ENCODE measurements at regions not wholly inside any gene's neighbourhood (a gene's known extent, or its start where the extent isn't known, plus 50 kb on each side); places are given as distances from the start of the nearest gene placed in this dataset.
"Not testable (repeated sequence)": the region's sequence is repeated elsewhere in the genome, so short reads cannot be mapped to it uniquely, and the experiment has no call there.

- Mint-ChIP-seq H3K27ac (no peak overlapping the region), H3K9me3 (peaks cover 0 to 9% (median 5%) of the 10 kb centered on the region in 3 donors), H3K4me1 (no peaks in the 10 kb centered on the region), H3K4me3 (no peak overlapping the region), H3K27me3 (no peaks in the 10 kb centered on the region), H3K36me3 (no peaks in the 10 kb centered on the region)
- Histone ChIP-seq H3K27me3 (replicated peaks in 1 of 2; ENCODE audit: control insufficient read depth in 2 of 2, extremely low read depth in 1 of 2, insufficient read depth in 2 of 2, low read length in 1 of 2) (no peaks in the 10 kb centered on the region), H3K4me1 (ENCODE audit: control insufficient read depth in 1 of 2, extremely low read depth in 1 of 2, insufficient read depth in 2 of 2, low read length in 2 of 2) (no peaks in the 10 kb centered on the region), H3K36me3 (ENCODE audit: control insufficient read depth in 2 of 2, extremely low read depth in 1 of 2, insufficient read depth in 1 of 2, low read length in 1 of 2) (no peaks in the 10 kb centered on the region), H3K4me3 (ENCODE audit: control insufficient read depth in 1 of 2, extremely low read depth in 1 of 2, low read length in 1 of 2) (no peak overlapping the region), H3K27ac (ENCODE audit: low read length) (no peak overlapping the region), H3K9me3 (no peaks in the 10 kb centered on the region)
- DNase-seq (no peak), ATAC-seq (replicated peaks in 1 of 4) (no peak)
- WGBS (ENCODE audit: insufficient coverage): 83% methylated on average over 1 of the region's 2 CpGs
- ChIA-PET POLR2A (no interaction called here), CTCF (no interaction called here)
Observed at GRCh38 chr6:113220832-113221231, 636.3 kb upstream of the MARCKS start.

GRCh38 chr6:113221850-113222249, 635.3 kb upstream of the MARCKS start:
- no peak for DNase-seq
- no peak for ATAC-seq (replicated peaks in 1 of 4)
- WGBS (ENCODE audit: insufficient coverage): 85% methylated on average over 16 of the region's 20 CpGs
- H3K9me3 ChIP-seq: no peaks in the 10 kb centered on the region
- ChIA-PET CTCF (no interaction called here), POLR2A (no interaction called here)
- no peak overlapping the region for H3K27ac Mint-ChIP-seq
- H3K27ac ChIP-seq (ENCODE audit: low read length): no peak overlapping the region
- H3K27me3 ChIP-seq (replicated peaks in 1 of 2; ENCODE audit: control insufficient read depth in 2 of 2, extremely low read depth in 1 of 2, insufficient read depth in 2 of 2, low read length in 1 of 2): no peaks in the 10 kb centered on the region
- no peaks in the 10 kb centered on the region for H3K36me3 ChIP-seq (ENCODE audit: control insufficient read depth in 2 of 2, extremely low read depth in 1 of 2, insufficient read depth in 1 of 2, low read length in 1 of 2)
- no peaks in the 10 kb centered on the region for H3K4me1 Mint-ChIP-seq
- H3K4me3 ChIP-seq (ENCODE audit: control insufficient read depth in 1 of 2, extremely low read depth in 1 of 2, low read length in 1 of 2): no peak overlapping the region
- H3K27me3 Mint-ChIP-seq: no peaks in the 10 kb centered on the region
- no peaks in the 10 kb centered on the region for H3K36me3 Mint-ChIP-seq
- peaks cover 0 to 9% (median 5%) of the 10 kb centered on the region in 3 donors for H3K9me3 Mint-ChIP-seq
- H3K4me1 ChIP-seq (ENCODE audit: control insufficient read depth in 1 of 2, extremely low read depth in 1 of 2, insufficient read depth in 2 of 2, low read length in 2 of 2): no peaks in the 10 kb centered on the region
- no peak overlapping the region for H3K4me3 Mint-ChIP-seq

- Histone ChIP-seq H3K9me3 (no peaks in the 10 kb centered on the region), H3K27me3 (replicated peaks in 1 of 2; ENCODE audit: control insufficient read depth in 2 of 2, extremely low read depth in 1 of 2, insufficient read depth in 2 of 2, low read length in 1 of 2) (peaks cover 0 to 5% of the 10 kb centered on the region in 2 experiments), H3K4me3 (ENCODE audit: control insufficient read depth in 1 of 2, extremely low read depth in 1 of 2, low read length in 1 of 2) (no peak overlapping the region), H3K36me3 (ENCODE audit: control insufficient read depth in 2 of 2, extremely low read depth in 1 of 2, insufficient read depth in 1 of 2, low read length in 1 of 2) (no peaks in the 10 kb centered on the region), H3K4me1 (ENCODE audit: control insufficient read depth in 1 of 2, extremely low read depth in 1 of 2, insufficient read depth in 2 of 2, low read length in 2 of 2) (no peaks in the 10 kb centered on the region), H3K27ac (ENCODE audit: low read length) (no peak overlapping the region)
- no peaks in the 10 kb centered on the region for H3K27me3 Mint-ChIP-seq
- no CpG with 5 or more reads among the region's 1 CpG for WGBS (ENCODE audit: insufficient coverage)
- no peaks in the 10 kb centered on the region for H3K36me3 Mint-ChIP-seq
- H3K4me3 Mint-ChIP-seq: no peak overlapping the region
- CTCF ChIA-PET: no interaction called here
- peaks cover 0 to 3% (median 2%) of the 10 kb centered on the region in 3 donors for H3K9me3 Mint-ChIP-seq
- ATAC-seq (replicated peaks in 1 of 4) (no peak), DNase-seq (no peak)
- no peaks in the 10 kb centered on the region for H3K4me1 Mint-ChIP-seq
- no peak overlapping the region for H3K27ac Mint-ChIP-seq
- POLR2A ChIA-PET: no interaction called here
Observed at GRCh38 chr6:113246186-113246585, 611.0 kb upstream of the MARCKS start.

GRCh38 chr6:113248532-113248931, 608.6 kb upstream of the MARCKS start:
- no peak overlapping the region for H3K27ac Mint-ChIP-seq
- no peak for DNase-seq
- Histone ChIP-seq H3K4me1 (ENCODE audit: control insufficient read depth in 1 of 2, extremely low read depth in 1 of 2, insufficient read depth in 2 of 2, low read length in 2 of 2) (no peaks in the 10 kb centered on the region), H3K36me3 (ENCODE audit: control insufficient read depth in 2 of 2, extremely low read depth in 1 of 2, insufficient read depth in 1 of 2, low read length in 1 of 2) (no peaks in the 10 kb centered on the region), H3K27ac (ENCODE audit: low read length) (no peak overlapping the region), H3K4me3 (ENCODE audit: control insufficient read depth in 1 of 2, extremely low read depth in 1 of 2, low read length in 1 of 2) (no peak overlapping the region), H3K27me3 (replicated peaks in 1 of 2; ENCODE audit: control insufficient read depth in 2 of 2, extremely low read depth in 1 of 2, insufficient read depth in 2 of 2, low read length in 1 of 2) (peaks cover 0 to 5% of the 10 kb centered on the region in 2 experiments), H3K9me3 (no peaks in the 10 kb centered on the region)
- POLR2A ChIA-PET: no interaction called here
- WGBS (ENCODE audit: insufficient coverage): 90% methylated on average over 2 of the region's 2 CpGs
- H3K36me3 Mint-ChIP-seq: no peaks in the 10 kb centered on the region
- no peaks in the 10 kb centered on the region for H3K4me1 Mint-ChIP-seq
- no peak overlapping the region for H3K4me3 Mint-ChIP-seq
- CTCF ChIA-PET: no interaction called here
- ATAC-seq (replicated peaks in 1 of 4): no peak
- peaks cover 6 to 14% (median 13%) of the 10 kb centered on the region in 3 donors for H3K9me3 Mint-ChIP-seq
- no peaks in the 10 kb centered on the region for H3K27me3 Mint-ChIP-seq

GRCh38 chr6:113254194-113254593, 603.0 kb upstream of the MARCKS start:
- DNase-seq; H3K4me1 ChIP-seq (ENCODE audit: control insufficient read depth in 1 of 2, extremely low read depth in 1 of 2, insufficient read depth in 2 of 2, low read length in 2 of 2); H3K9me3 ChIP-seq; H3K4me1 Mint-ChIP-seq; H3K4me3 ChIP-seq (ENCODE audit: control insufficient read depth in 1 of 2, extremely low read depth in 1 of 2, low read length in 1 of 2); H3K36me3 Mint-ChIP-seq; H3K27me3 ChIP-seq (replicated peaks in 1 of 2; ENCODE audit: control insufficient read depth in 2 of 2, extremely low read depth in 1 of 2, insufficient read depth in 2 of 2, low read length in 1 of 2); H3K27me3 Mint-ChIP-seq; POLR2A ChIA-PET; CTCF ChIA-PET; H3K4me3 Mint-ChIP-seq; H3K27ac Mint-ChIP-seq; H3K36me3 ChIP-seq (ENCODE audit: control insufficient read depth in 2 of 2, extremely low read depth in 1 of 2, insufficient read depth in 1 of 2, low read length in 1 of 2); H3K27ac ChIP-seq (ENCODE audit: low read length); ATAC-seq (replicated peaks in 1 of 4): not testable (repeated sequence)
- H3K9me3 Mint-ChIP-seq: peaks cover 9 to 21% (median 14%) of the 10 kb centered on the region in 3 donors

- POLR2A ChIA-PET: no interaction called here
- peaks cover 11 to 20% (median 18%) of the 10 kb centered on the region in 3 donors for H3K9me3 Mint-ChIP-seq
- no peak overlapping the region for H3K4me3 ChIP-seq (ENCODE audit: control insufficient read depth in 1 of 2, extremely low read depth in 1 of 2, low read length in 1 of 2)
- no peak overlapping the region for H3K4me3 Mint-ChIP-seq
- H3K36me3 ChIP-seq (ENCODE audit: control insufficient read depth in 2 of 2, extremely low read depth in 1 of 2, insufficient read depth in 1 of 2, low read length in 1 of 2): no peaks in the 10 kb centered on the region
- no peak overlapping the region for H3K27ac Mint-ChIP-seq
- DNase-seq (no peak), ATAC-seq (replicated peaks in 1 of 4) (no peak)
- H3K27me3 Mint-ChIP-seq: no peaks in the 10 kb centered on the region
- H3K36me3 Mint-ChIP-seq: no peaks in the 10 kb centered on the region
- no peak overlapping the region for H3K27ac ChIP-seq (ENCODE audit: low read length)
- no peaks in the 10 kb centered on the region for H3K4me1 Mint-ChIP-seq
- WGBS (ENCODE audit: insufficient coverage): no CpG with 5 or more reads among the region's 1 CpG
- H3K27me3 ChIP-seq (replicated peaks in 1 of 2; ENCODE audit: control insufficient read depth in 2 of 2, extremely low read depth in 1 of 2, insufficient read depth in 2 of 2, low read length in 1 of 2): no peaks in the 10 kb centered on the region
- CTCF ChIA-PET: no interaction called here
- H3K9me3 ChIP-seq: no peaks in the 10 kb centered on the region
- H3K4me1 ChIP-seq (ENCODE audit: control insufficient read depth in 1 of 2, extremely low read depth in 1 of 2, insufficient read depth in 2 of 2, low read length in 2 of 2): no peaks in the 10 kb centered on the region
Observed at GRCh38 chr6:113258771-113259170, 598.4 kb upstream of the MARCKS start.

- ATAC-seq (replicated peaks in 1 of 4) (no peak), DNase-seq (no peak)
- H3K36me3 Mint-ChIP-seq: no peaks in the 10 kb centered on the region
- no peak overlapping the region for H3K4me3 ChIP-seq (ENCODE audit: control insufficient read depth in 1 of 2, extremely low read depth in 1 of 2, low read length in 1 of 2)
- peaks cover 2% of the 10 kb centered on the region for H3K9me3 ChIP-seq
- no peaks in the 10 kb centered on the region for H3K4me1 ChIP-seq (ENCODE audit: control insufficient read depth in 1 of 2, extremely low read depth in 1 of 2, insufficient read depth in 2 of 2, low read length in 2 of 2)
- no peaks in the 10 kb centered on the region for H3K27me3 ChIP-seq (replicated peaks in 1 of 2; ENCODE audit: control insufficient read depth in 2 of 2, extremely low read depth in 1 of 2, insufficient read depth in 2 of 2, low read length in 1 of 2)
- H3K27me3 Mint-ChIP-seq: no peaks in the 10 kb centered on the region
- H3K27ac Mint-ChIP-seq: no peak overlapping the region
- H3K9me3 Mint-ChIP-seq: peaks cover 8 to 48% (median 35%) of the 10 kb centered on the region in 3 donors
- ChIA-PET CTCF (no interaction called here), POLR2A (no interaction called here)
- no peak overlapping the region for H3K27ac ChIP-seq (ENCODE audit: low read length)
- no peaks in the 10 kb centered on the region for H3K4me1 Mint-ChIP-seq
- no peaks in the 10 kb centered on the region for H3K36me3 ChIP-seq (ENCODE audit: control insufficient read depth in 2 of 2, extremely low read depth in 1 of 2, insufficient read depth in 1 of 2, low read length in 1 of 2)
- no peak overlapping the region for H3K4me3 Mint-ChIP-seq
Observed at GRCh38 chr6:113271437-113271836, 585.7 kb upstream of the MARCKS start.
